ENCODE measurements at regions not wholly inside any gene's neighbourhood (a gene's known extent, or its start where the extent isn't known, plus 50 kb on each side); places are given as distances from the start of the nearest gene placed in this dataset.
A peak's percentile ranks its signal among the peaks of the same experiment; 100 is the strongest.

DNA sequence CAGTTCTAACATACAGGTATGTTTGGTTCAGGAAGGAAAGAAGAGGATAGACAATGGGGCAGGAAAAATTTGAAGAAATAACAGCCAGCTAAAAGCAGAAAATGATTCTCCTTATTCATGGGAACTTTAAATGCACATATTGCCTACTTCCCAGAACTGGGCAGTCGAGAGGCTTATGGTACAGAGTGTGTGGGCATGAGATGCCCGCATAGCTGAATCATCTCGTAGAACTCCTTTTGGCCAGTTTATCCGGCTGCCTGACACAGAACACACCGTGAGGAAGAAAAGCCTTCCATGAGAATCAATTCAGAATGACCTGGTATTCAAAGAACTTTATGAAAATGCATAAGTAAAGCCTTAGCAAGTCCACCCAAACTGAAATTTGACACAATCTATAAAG is 471.6 kb downstream of the SH2D4B start:
- no peak for DNase-seq (ENCODE audit: low spot score)
- TF ChIP-seq, protein P1, sequence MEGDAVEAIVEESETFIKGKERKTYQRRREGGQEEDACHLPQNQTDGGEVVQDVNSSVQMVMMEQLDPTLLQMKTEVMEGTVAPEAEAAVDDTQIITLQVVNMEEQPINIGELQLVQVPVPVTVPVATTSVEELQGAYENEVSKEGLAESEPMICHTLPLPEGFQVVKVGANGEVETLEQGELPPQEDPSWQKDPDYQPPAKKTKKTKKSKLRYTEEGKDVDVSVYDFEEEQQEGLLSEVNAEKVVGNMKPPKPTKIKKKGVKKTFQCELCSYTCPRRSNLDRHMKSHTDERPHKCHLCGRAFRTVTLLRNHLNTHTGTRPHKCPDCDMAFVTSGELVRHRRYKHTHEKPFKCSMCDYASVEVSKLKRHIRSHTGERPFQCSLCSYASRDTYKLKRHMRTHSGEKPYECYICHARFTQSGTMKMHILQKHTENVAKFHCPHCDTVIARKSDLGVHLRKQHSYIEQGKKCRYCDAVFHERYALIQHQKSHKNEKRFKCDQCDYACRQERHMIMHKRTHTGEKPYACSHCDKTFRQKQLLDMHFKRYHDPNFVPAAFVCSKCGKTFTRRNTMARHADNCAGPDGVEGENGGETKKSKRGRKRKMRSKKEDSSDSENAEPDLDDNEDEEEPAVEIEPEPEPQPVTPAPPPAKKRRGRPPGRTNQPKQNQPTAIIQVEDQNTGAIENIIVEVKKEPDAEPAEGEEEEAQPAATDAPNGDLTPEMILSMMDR (IDR thresholded peaks at IDR 0.05; ENCODE audit: extremely low read depth, missing control alignments), result no peak

GRCh38 chr10:81013771-81014170 is 476.1 kb downstream of the SH2D4B start:
- TF ChIP-seq, protein P1 (IDR thresholded peaks at IDR 0.05; ENCODE audit: extremely low read depth, missing control alignments), result no peak

DNA sequence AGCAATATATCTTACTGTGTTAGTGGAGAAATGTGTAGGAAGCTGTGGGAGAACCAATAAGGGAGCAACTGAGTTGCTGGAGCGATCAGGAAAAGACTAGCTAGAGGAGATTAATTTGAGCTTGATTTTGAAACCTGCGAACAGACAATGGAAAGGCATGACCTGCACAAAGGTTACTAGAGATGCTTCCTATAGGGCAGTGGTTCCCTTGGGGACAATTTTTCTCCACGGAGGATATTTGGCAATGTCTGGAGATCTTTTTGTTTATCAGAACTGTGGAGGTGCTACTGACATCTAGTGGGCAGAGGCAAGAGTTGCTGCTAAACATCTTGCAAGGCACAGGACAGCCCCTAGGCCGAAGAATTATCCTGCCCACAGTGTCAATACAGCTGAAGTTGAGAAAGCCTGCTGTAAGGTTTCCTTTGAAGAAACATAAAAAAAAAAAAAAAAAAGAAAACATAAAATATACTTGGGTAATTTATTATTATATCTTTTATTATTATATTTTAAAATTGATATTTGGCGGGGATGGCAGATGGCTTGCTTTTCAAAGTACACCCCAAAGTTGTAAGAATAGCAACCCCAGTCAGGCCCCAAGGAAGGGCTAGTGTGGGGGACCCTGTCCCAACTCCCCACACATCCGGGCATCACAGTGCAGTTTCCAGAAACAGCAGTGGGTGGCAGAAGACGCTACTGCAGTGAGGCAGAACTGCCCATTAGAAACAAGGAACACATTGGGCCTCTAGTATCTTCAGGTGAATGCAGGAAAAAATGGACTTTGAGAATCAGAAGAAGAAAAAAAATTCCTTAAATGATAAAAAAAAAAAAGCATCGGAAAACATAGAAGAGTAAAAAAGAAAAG is 481.6 kb downstream of the SH2D4B start:
- peak; percentile 33 for DNase-seq (ENCODE audit: low spot score)
- TF ChIP-seq, protein P1 (IDR thresholded peaks at IDR 0.05; ENCODE audit: extremely low read depth, missing control alignments), result peak; percentile 66

More at GRCh38 chr10:81013771-81014170, 476.1 kb downstream of the SH2D4B start:
- no peak for DNase-seq (ENCODE audit: low spot score)

- TF ChIP-seq, protein P1 (IDR thresholded peaks at IDR 0.05; ENCODE audit: extremely low read depth, missing control alignments), result no peak
- no peak for DNase-seq (ENCODE audit: low spot score)
These were observed 483.9 kb downstream of the SH2D4B start for GRCh38 chr10:81021428-81022129.

DNA sequence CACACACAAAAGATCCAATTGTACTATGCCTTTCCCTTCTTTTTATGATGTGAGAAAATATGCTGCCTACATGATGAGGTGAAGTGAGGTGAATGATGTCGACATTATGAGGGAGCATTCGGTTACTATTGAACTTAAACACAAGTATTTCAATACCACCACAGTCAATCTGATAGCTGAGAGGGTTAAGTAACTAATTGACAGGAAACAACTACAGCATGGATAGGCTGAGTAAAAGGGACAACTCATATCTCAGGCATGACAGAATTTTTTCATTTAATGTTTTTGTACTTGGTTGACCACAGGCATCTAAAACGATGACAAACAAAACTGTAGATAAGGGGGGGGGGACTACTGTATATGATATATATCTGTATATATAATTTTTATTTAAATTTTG is 488.9 kb downstream of the SH2D4B start:
- TF ChIP-seq, protein P1 (IDR thresholded peaks at IDR 0.05; ENCODE audit: extremely low read depth, missing control alignments), result no peak
- no peak for DNase-seq (ENCODE audit: low spot score)

GRCh38 chr10:81027223-81027622 is 489.5 kb downstream of the SH2D4B start:
- TF ChIP-seq, protein P1 (IDR thresholded peaks at IDR 0.05; ENCODE audit: extremely low read depth, missing control alignments), result no peak
- DNase-seq (ENCODE audit: low spot score), result no peak

DNA sequence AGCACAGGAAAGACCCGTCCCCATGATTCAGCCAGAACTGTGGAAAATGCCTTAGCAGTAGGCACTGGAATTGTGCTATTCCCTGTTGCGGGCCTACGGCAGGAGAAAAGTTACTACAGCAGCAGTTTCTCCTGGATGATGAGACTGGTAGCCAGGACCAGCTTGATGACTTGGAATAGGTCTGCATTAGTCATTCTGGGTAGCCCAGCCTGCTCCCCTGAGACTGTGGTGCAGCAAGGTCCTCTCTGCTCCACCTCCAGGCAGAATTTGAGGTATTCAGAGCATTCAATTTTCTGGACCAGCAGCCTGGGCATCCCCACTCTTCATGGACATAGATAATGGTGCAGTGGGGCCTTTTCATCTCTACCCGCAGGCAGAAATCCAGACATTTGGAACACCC is 490.0 kb downstream of the SH2D4B start:
- TF ChIP-seq, protein P1 (IDR thresholded peaks at IDR 0.05; ENCODE audit: extremely low read depth, missing control alignments), result no peak

More for the DNA sequence above, 490.0 kb downstream of the SH2D4B start:
- DNase-seq (ENCODE audit: low spot score), result no peak

All from GM20000 (cell line).